H9 (cell line): ENCODE measurements at regions not wholly inside any gene's neighbourhood (a gene's known extent, or its start where the extent isn't known, plus 50 kb on each side); places are given as distances from the start of the nearest gene placed in this dataset.

Experiments used
- DNase-seq: peaks from one replicate; pipeline ENCODE4 v3.0.0-alpha.2; 2017
- H2AFZ ChIP-seq: one replicate; pipeline ENCODE4 v1.6.1; 2013; ENCODE audit warnings: mild to moderate bottlenecking, low read length, control low read depth, moderate library complexity
- H2AK5ac ChIP-seq: 2 replicates; pipeline ENCODE4 v1.6.1; 2013; ENCODE audit warnings: low read length, control low read depth, mixed read lengths; ENCODE audit not compliant: insufficient read length
- H2BK120ac ChIP-seq: one replicate; pipeline ENCODE4 v1.6.1; 2013; ENCODE audit warnings: low read depth, mild to moderate bottlenecking, low read length, control low read depth, inconsistent platforms; ENCODE audit not compliant: poor library complexity, severe bottlenecking
- H2BK12ac ChIP-seq: 2 replicates; pipeline ENCODE4 v1.6.1; 2013; ENCODE audit warnings: low read length, control low read depth, mixed read lengths, low read depth; ENCODE audit not compliant: insufficient read length
- H2BK15ac ChIP-seq: 2 replicates; pipeline ENCODE4 v1.6.1; 2013; ENCODE audit warnings: low read depth, low read length, control low read depth
- H2BK20ac ChIP-seq: one replicate; pipeline ENCODE4 v1.6.1; 2013; ENCODE audit warnings: low read depth, mild to moderate bottlenecking, low read length, control low read depth, inconsistent platforms; ENCODE audit not compliant: poor library complexity, severe bottlenecking
- H2BK5ac ChIP-seq: 2 replicates; pipeline ENCODE4 v1.6.1; 2013; ENCODE audit warnings: low read length, control low read depth, mixed read lengths; ENCODE audit not compliant: insufficient read length
- H3K14ac ChIP-seq: 2 replicates; pipeline ENCODE4 v1.6.1; 2013; ENCODE audit warnings: low read length, control low read depth; ENCODE audit not compliant: insufficient read depth
- H3K18ac ChIP-seq: 2 replicates; pipeline ENCODE4 v1.6.1; 2013; ENCODE audit warnings: low read depth, mild to moderate bottlenecking, mixed read lengths, low read length, control low read depth; ENCODE audit not compliant: insufficient read length
- H3K23ac ChIP-seq: 2 replicates; pipeline ENCODE4 v1.6.1; 2013; ENCODE audit warnings: low read length, control low read depth, mixed read lengths, low read depth; ENCODE audit not compliant: insufficient read length
- H3K23me2 ChIP-seq: 2 replicates; pipeline ENCODE4 v1.6.1; 2013; ENCODE audit warnings: low read depth, mild to moderate bottlenecking, mixed read lengths, low read length, control low read depth; ENCODE audit not compliant: insufficient read length, poor library complexity, severe bottlenecking
- H3K27ac ChIP-seq: 2 replicates; pipeline ENCODE4 v1.5.1; 2013; ENCODE audit warnings: low read length, control low read depth, mixed read lengths, low read depth; ENCODE audit not compliant: insufficient read length
- H3K27me3 ChIP-seq: 2 replicates; pipeline ENCODE4 v1.6.1; 2013; ENCODE audit warnings: low read length, control low read depth, inconsistent platforms; ENCODE audit not compliant: insufficient read depth
- H3K4ac ChIP-seq: 2 replicates; pipeline ENCODE4 v1.6.1; 2013; ENCODE audit warnings: low read depth, mild to moderate bottlenecking, control low read depth, inconsistent platforms, low read length, moderate library complexity
- H3K4me1 ChIP-seq: 2 replicates; pipeline ENCODE4 v1.6.1; 2013; ENCODE audit warnings: low read length, control low read depth, inconsistent platforms; ENCODE audit not compliant: insufficient read depth
- H3K4me2 ChIP-seq: 2 replicates; pipeline ENCODE4 v1.6.1; 2013; ENCODE audit warnings: low read length, control low read depth, mixed read lengths; ENCODE audit not compliant: insufficient read length, insufficient read depth
- H3K56ac ChIP-seq: 2 replicates; pipeline ENCODE4 v1.6.1; 2013; ENCODE audit warnings: low read depth, mild to moderate bottlenecking, mixed read lengths, low read length, control low read depth; ENCODE audit not compliant: insufficient read length
- H3K79me1 ChIP-seq: 2 replicates; pipeline ENCODE4 v1.6.1; 2013; ENCODE audit warnings: low read depth, mild to moderate bottlenecking, moderate library complexity, low read length, control low read depth, inconsistent platforms; ENCODE audit not compliant: insufficient read depth, poor library complexity, severe bottlenecking
- H3K79me2 ChIP-seq: 2 replicates; pipeline ENCODE4 v1.6.1; 2013; ENCODE audit warnings: low read length, control low read depth, inconsistent platforms; ENCODE audit not compliant: insufficient read depth
- H3K9ac ChIP-seq: 2 replicates; pipeline ENCODE4 v1.6.1; 2013; ENCODE audit warnings: low read length, control low read depth, mixed read lengths; ENCODE audit not compliant: insufficient read length; ENCODE audit errors: extremely low read depth
- H3K9me3 ChIP-seq: one replicate; pipeline ENCODE4 v1.6.1; 2013; ENCODE audit warnings: low read depth, low read length, inconsistent platforms; ENCODE audit not compliant: control insufficient read depth
- H3T11ph ChIP-seq: one replicate; pipeline ENCODE4 v1.6.1; 2013; ENCODE audit warnings: mild to moderate bottlenecking, low read length, control low read depth, inconsistent platforms
- H4K20me1 ChIP-seq: one replicate; pipeline ENCODE4 v1.6.1; 2013; ENCODE audit not compliant: control insufficient read depth, insufficient read length, insufficient read depth
- H4K5ac ChIP-seq: 2 replicates; pipeline ENCODE4 v1.6.1; 2013; ENCODE audit warnings: low read depth, mild to moderate bottlenecking, mixed read lengths, low read length, control low read depth; ENCODE audit not compliant: insufficient read length
- H4K8ac ChIP-seq: replicated peaks from 2 replicates; pipeline ENCODE4 v1.6.1; 2013; ENCODE audit warnings: low read length, control low read depth, mixed read lengths, low read depth; ENCODE audit not compliant: insufficient read length
- H4K91ac ChIP-seq: 2 replicates; pipeline ENCODE4 v1.6.1; 2013; ENCODE audit warnings: low read depth, mild to moderate bottlenecking, moderate library complexity, mixed read lengths, low read length, control low read depth; ENCODE audit not compliant: insufficient read length
- H3K27ac Mint-ChIP-seq, 3 experiments: 2 replicates in 2 of 3; 3 replicates in 1 of 3; pipeline ENCODE4 v1.8.0; 2020 to 2021; ENCODE audit warnings: mixed read lengths in 3 of 3, mild to moderate bottlenecking in 1 of 3, moderate library complexity in 1 of 3
- H3K27me3 Mint-ChIP-seq: 2 replicates; pipeline ENCODE4 v1.8.0; 2021; ENCODE audit warnings: low read depth, mild to moderate bottlenecking, moderate library complexity, mixed read lengths
- H3K36me3 Mint-ChIP-seq, 3 experiments: 2 replicates in 2 of 3; 3 replicates in 1 of 3; pipeline ENCODE4 v1.8.0; 2020 to 2021; ENCODE audit warnings: low read depth in 3 of 3, mixed read lengths in 3 of 3; ENCODE audit not compliant: insufficient read depth in 1 of 3
- H3K4me1 Mint-ChIP-seq, 2 experiments: 2 replicates each; pipeline ENCODE4 v1.8.0; 2020; ENCODE audit warnings: mixed read lengths in 2 of 2
- H3K4me3 Mint-ChIP-seq, 2 experiments: 2 replicates in 1 of 2; 3 replicates in 1 of 2; pipeline ENCODE4 v1.8.0; 2020 to 2021; ENCODE audit warnings: mild to moderate bottlenecking in 2 of 2, mixed read lengths in 2 of 2, moderate library complexity in 1 of 2
- H3K9me3 Mint-ChIP-seq, 2 experiments: 2 replicates in 1 of 2; 3 replicates in 1 of 2; pipeline ENCODE4 v1.8.0; 2020; ENCODE audit warnings: mild to moderate bottlenecking in 2 of 2, mixed read lengths in 2 of 2, moderate library complexity in 1 of 2
- CTCF ChIP-seq: fragments of 200-600 bp; sonication (generic); conservative IDR thresholded peaks from 3 replicates; pipeline ENCODE4 v1.8.0; 2021; ENCODE audit warnings: antibody characterized with exemption, mild to moderate bottlenecking
- WGBS: extraction: QIAGEN DNeasy Blood & Tissue Kit; methylation state at CpG from one replicate; pipeline ENCODE4 v1.1.7; 2013; ENCODE audit warnings: missing lambda C conversion rate, low lambda C conversion rate, mixed read lengths; ENCODE audit not compliant: insufficient read length; ENCODE audit errors: extremely low coverage; 5-methylcytosine and 5-hydroxymethylcytosine counted together

DNA sequence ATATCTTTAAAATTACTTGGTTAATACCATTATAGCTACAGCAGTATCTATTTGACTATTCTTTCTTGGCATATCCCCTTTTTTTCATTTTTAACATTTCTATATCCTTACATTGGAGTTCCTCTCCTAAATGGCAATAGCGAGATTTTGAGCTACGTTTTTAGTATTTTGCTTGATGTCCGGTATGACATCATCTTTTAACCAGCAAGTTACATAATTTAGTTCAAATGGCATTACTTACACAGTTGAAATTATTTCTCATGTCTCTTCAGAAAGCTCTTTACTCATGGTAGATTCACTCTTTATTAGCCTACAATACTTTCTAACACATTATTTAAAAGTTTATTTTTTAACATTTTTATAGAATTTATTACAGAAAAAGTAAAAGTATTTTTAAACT lies 701.7 kb upstream of the EPHA7 start:
- Histone ChIP-seq H2BK5ac (no peak overlapping the region), H3K27ac (no peak overlapping the region), H3K56ac (no peak overlapping the region), H4K8ac (no peak overlapping the region), H3K4me1 (no peaks in the 10 kb centered on the region), H3K14ac (no peak overlapping the region), H3K27me3 (no peaks in the 10 kb centered on the region), H3K9me3 (no peaks in the 10 kb centered on the region), H2AFZ (no peak overlapping the region), H2BK15ac (no peak overlapping the region), H4K20me1 (no peaks in the 10 kb centered on the region), H3K4me2 (no peak overlapping the region), H3K18ac (no peak overlapping the region), H3K79me2 (no peaks in the 10 kb centered on the region), H3K9ac (no peak overlapping the region), H2BK120ac (no peak overlapping the region), H4K91ac (no peak overlapping the region), H3K4ac (no peak overlapping the region), H2BK12ac (no peak overlapping the region), H3T11ph (no peak overlapping the region), H3K79me1 (no peaks in the 10 kb centered on the region), H4K5ac (no peak overlapping the region), H2BK20ac (no peak overlapping the region), H2AK5ac (no peak overlapping the region), H3K23ac (no peak overlapping the region), H3K23me2 (no peaks in the 10 kb centered on the region)
- no peak for TF ChIP-seq CTCF
- no peaks in the 10 kb centered on the region for H3K27me3 Mint-ChIP-seq
- no peak overlapping the region for H3K27ac Mint-ChIP-seq
- DNase-seq, result no peak
- no peaks in the 10 kb centered on the region for H3K9me3 Mint-ChIP-seq
- H3K4me3 Mint-ChIP-seq, result no peak overlapping the region
- no CpG with 5 or more reads among the region's 3 CpGs for WGBS
- no peaks in the 10 kb centered on the region for H3K36me3 Mint-ChIP-seq
- peaks cover 0 to 3% of the 10 kb centered on the region in 2 experiments; a peak in 1 of 4 replicates for H3K4me1 Mint-ChIP-seq
